SK-N-SH treated with all-trans-retinoic acid at 6 μM for 48 hours (cell line): ENCODE measurements at regions not wholly inside any gene's neighbourhood (a gene's known extent, or its start where the extent isn't known, plus 50 kb on each side); places are given as distances from the start of the nearest gene placed in this dataset.

Experiments used
- ARNTL ChIP-seq: fragments of 450-650 bp; formaldehyde crosslinking; IDR thresholded peaks from 2 replicates; pipeline ENCODE4 v1.5.0; 2020; ENCODE audit warnings: low read depth, mild to moderate bottlenecking, moderate library complexity, borderline replicate concordance
- BACH2 ChIP-seq: fragments of 250-450 bp; sonication (Bioruptor Pico); IDR thresholded peaks from 2 replicates; pipeline ENCODE4 v1.9.0; 2021; ENCODE audit warnings: mild to moderate bottlenecking, borderline replicate concordance
- CREB5 ChIP-seq: fragments of 250-450 bp; sonication (Bioruptor Pico); IDR thresholded peaks from 2 replicates; pipeline ENCODE4 v1.5.1; 2020; ENCODE audit warnings: low read depth, mild to moderate bottlenecking, moderate library complexity
- ESRRG ChIP-seq: fragments of 250-450 bp; sonication (Bioruptor Pico); IDR thresholded peaks from 2 replicates; pipeline ENCODE4 v1.6.1; 2021; ENCODE audit warnings: mild to moderate bottlenecking
- OSR1 ChIP-seq: fragments of 250-450 bp; sonication (Bioruptor Pico); IDR thresholded peaks from 2 replicates; pipeline ENCODE4 v1.8.0; 2022; ENCODE audit warnings: moderate library complexity, mild to moderate bottlenecking, inconsistent platforms
- PATZ1 ChIP-seq: fragments of 250-450 bp; sonication (Bioruptor Pico); IDR thresholded peaks from 2 replicates; pipeline ENCODE4 v1.8.0; 2020; ENCODE audit warnings: mild to moderate bottlenecking, moderate library complexity, borderline replicate concordance
- POU6F1 ChIP-seq: fragments of 250-450 bp; sonication (Bioruptor Pico); IDR thresholded peaks from 2 replicates; pipeline ENCODE4 v1.8.0; 2021; ENCODE audit warnings: low read depth, mild to moderate bottlenecking, moderate library complexity, borderline replicate concordance
- RARB ChIP-seq: fragments of 250-450 bp; sonication (Bioruptor Pico); IDR thresholded peaks from 2 replicates; pipeline ENCODE4 v1.8.0; 2021; ENCODE audit warnings: mild to moderate bottlenecking, moderate library complexity
- SNAI2 ChIP-seq: fragments of 250-450 bp; sonication (Bioruptor Pico); IDR thresholded peaks from 2 replicates; pipeline ENCODE4 v1.5.0; 2020; ENCODE audit warnings: mild to moderate bottlenecking, moderate library complexity
- TCF4 ChIP-seq: fragments of 250-450 bp; sonication (Bioruptor Pico); IDR thresholded peaks from 2 replicates; pipeline ENCODE4 v1.8.0; 2021; ENCODE audit warnings: mild to moderate bottlenecking, moderate library complexity, borderline replicate concordance
- ZFP3 ChIP-seq: fragments of 250-450 bp; sonication (Bioruptor Pico); IDR thresholded peaks from 2 replicates; pipeline ENCODE4 v1.5.0; 2020; ENCODE audit warnings: mild to moderate bottlenecking, moderate library complexity

GRCh38 chr12:81998761-81999378 lies 239.7 kb upstream of the PPFIA2 start:
- TF ChIP-seq ESRRG (no peak), ZFP3 (no peak), PATZ1 (CRISPR knock-in tag) (no peak), TCF4 (CRISPR knock-in tag) (no peak), ARNTL (CRISPR knock-in tag) (no peak), POU6F1 (CRISPR knock-in tag) (no peak), SNAI2 (CRISPR knock-in tag) (no peak), BACH2 (CRISPR knock-in tag) (no peak), CREB5 (CRISPR knock-in tag) (no peak), OSR1 (CRISPR knock-in tag) (no peak), RARB (CRISPR knock-in tag) (no peak)
